Thoracic aorta (tissue), 2 donors: ENCODE measurements at regions not wholly inside any gene's neighbourhood (a gene's known extent, or its start where the extent isn't known, plus 50 kb on each side); places are given as distances from the start of the nearest gene placed in this dataset.

Experiments used
- ATAC-seq: fragments of 150-250 bp; one replicate; pipeline ENCODE4 v1.8.0; 2017; ENCODE audit warnings: low read depth; ENCODE audit not compliant: insufficient number of reproducible peaks, low FRiP score
- DNase-seq: peaks from one replicate; pipeline ENCODE4 v3.0.0-alpha.2; 2020; ENCODE audit warnings: low spot score
- H3K27ac ChIP-seq, 2 donors: fragments of 200-600 bp; sonication (generic); 1 replicate in 1 of 2; 2 replicates in 1 of 2; pipeline ENCODE4 v1.5.1; 2016; ENCODE audit warnings: mild to moderate bottlenecking in 2 of 2, moderate library complexity in 2 of 2
- H3K27me3 ChIP-seq: fragments of 200-600 bp; sonication (generic); replicated peaks from 2 replicates; pipeline ENCODE4 v1.6.0; 2016; ENCODE audit warnings: mild to moderate bottlenecking; ENCODE audit not compliant: insufficient read depth
- H3K36me3 ChIP-seq: fragments of 200-600 bp; sonication (generic); one replicate; pipeline ENCODE4 v1.5.1; 2016
- H3K4me1 ChIP-seq, 2 donors: fragments of 200-600 bp; sonication (generic); 1 replicate in 1 of 2; 2 replicates in 1 of 2; pipeline versions ENCODE4 v1.5.1 to v1.6.0; 2016; ENCODE audit warnings: low read depth in 2 of 2, mild to moderate bottlenecking in 1 of 2; ENCODE audit not compliant: control insufficient read depth in 1 of 2
- H3K4me3 ChIP-seq: fragments of 200-600 bp; sonication (generic); 2 replicates; pipeline ENCODE4 v1.5.1; 2016; ENCODE audit warnings: mild to moderate bottlenecking
- H3K9me3 ChIP-seq: fragments of 200-600 bp; sonication (generic); 2 replicates; pipeline ENCODE4 v1.5.1; 2016
- TF ChIP-seq, protein P1 (sequence below): fragments of 200-600 bp; sonication (generic); IDR thresholded peaks from one replicate; pipeline ENCODE4 v1.5.1; 2019; ENCODE audit warnings: antibody characterized with exemption

DNA sequence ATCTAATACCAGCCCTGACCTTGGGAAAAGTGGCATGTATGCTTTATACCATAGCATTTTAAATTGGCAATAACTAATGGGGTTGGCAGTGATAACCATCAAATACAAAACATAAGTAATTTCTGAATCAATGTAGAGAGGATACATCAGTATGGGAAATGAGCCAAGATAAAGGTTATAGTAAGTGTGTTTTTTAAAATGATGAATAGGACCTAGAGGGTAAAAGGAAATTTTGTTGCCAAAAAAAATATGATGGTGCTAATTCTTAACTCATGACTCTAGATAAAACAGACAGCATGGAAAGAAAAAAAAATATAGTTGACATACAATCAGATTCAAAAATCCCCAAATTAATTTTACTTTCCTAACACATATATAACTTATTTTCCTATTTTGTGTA, 75.4 kb upstream of the ROBO1 start:
- DNase-seq (no peak), ATAC-seq (no peak)
- Histone ChIP-seq H3K9me3 (no peaks in the 10 kb centered on the region), H3K4me3 (no peak overlapping the region), H3K27me3 (no peaks in the 10 kb centered on the region), H3K27ac (no peak overlapping the region), H3K36me3 (no peaks in the 10 kb centered on the region), H3K4me1 (no peaks in the 10 kb centered on the region)
- TF ChIP-seq, protein P1, sequence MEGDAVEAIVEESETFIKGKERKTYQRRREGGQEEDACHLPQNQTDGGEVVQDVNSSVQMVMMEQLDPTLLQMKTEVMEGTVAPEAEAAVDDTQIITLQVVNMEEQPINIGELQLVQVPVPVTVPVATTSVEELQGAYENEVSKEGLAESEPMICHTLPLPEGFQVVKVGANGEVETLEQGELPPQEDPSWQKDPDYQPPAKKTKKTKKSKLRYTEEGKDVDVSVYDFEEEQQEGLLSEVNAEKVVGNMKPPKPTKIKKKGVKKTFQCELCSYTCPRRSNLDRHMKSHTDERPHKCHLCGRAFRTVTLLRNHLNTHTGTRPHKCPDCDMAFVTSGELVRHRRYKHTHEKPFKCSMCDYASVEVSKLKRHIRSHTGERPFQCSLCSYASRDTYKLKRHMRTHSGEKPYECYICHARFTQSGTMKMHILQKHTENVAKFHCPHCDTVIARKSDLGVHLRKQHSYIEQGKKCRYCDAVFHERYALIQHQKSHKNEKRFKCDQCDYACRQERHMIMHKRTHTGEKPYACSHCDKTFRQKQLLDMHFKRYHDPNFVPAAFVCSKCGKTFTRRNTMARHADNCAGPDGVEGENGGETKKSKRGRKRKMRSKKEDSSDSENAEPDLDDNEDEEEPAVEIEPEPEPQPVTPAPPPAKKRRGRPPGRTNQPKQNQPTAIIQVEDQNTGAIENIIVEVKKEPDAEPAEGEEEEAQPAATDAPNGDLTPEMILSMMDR = no peak

DNA sequence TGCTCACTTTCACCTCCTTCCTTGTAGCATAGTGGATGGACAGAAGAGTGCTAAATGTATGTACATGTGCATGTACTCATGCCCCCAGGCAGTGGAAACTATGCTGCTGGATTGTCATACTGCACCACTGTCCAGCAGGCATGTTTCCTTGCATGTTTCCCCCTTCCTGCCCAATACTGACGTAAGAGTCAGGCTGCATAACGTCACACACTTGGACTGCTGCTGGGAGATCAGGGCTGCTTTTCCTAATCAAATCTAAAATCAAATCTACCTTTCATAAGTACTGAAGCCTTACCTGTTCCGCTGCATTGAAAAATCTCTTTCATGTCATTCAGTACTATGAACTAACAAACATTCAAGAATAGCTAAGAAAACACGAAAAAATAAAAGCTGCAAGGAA, 67.9 kb upstream of the ROBO1 start:
- TF ChIP-seq, protein P1 = no peak
- Histone ChIP-seq H3K36me3 (no peaks in the 10 kb centered on the region), H3K27me3 (no peaks in the 10 kb centered on the region), H3K9me3 (no peaks in the 10 kb centered on the region), H3K4me1 (no peaks in the 10 kb centered on the region), H3K4me3 (no peak overlapping the region), H3K27ac (no peak overlapping the region)
- DNase-seq = no peak
- no peak for ATAC-seq

- no peak for ATAC-seq
- Histone ChIP-seq H3K27me3 (no peaks in the 10 kb centered on the region), H3K9me3 (no peaks in the 10 kb centered on the region), H3K4me3 (no peak overlapping the region), H3K4me1 (no peaks in the 10 kb centered on the region), H3K36me3 (no peaks in the 10 kb centered on the region), H3K27ac (no peak overlapping the region)
- DNase-seq = no peak
- TF ChIP-seq, protein P1 = no peak
Measured at GRCh38 chr3:79824166-79824565, 56.4 kb upstream of the ROBO1 start.

DNA sequence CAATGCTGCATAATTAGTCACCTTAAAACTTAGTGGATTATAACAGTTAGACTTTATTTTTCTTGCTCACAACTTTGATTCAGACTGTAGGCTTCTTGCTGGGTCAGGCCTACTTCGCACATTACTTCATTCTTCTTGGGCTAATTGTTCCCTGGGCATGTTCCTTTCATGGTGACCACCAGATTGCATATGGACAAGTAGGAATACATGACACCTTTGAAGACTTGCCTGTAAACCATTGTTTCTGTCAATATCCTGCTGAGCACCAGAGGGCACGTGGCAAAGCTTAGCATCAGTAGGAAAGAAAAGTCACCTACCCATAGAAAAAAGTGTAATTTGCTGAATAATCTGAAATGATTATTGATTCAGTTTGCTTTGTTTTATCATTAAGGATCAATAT, 54.3 kb upstream of the ROBO1 start:
- no peak for ATAC-seq
- TF ChIP-seq, protein P1 = no peak

DNA sequence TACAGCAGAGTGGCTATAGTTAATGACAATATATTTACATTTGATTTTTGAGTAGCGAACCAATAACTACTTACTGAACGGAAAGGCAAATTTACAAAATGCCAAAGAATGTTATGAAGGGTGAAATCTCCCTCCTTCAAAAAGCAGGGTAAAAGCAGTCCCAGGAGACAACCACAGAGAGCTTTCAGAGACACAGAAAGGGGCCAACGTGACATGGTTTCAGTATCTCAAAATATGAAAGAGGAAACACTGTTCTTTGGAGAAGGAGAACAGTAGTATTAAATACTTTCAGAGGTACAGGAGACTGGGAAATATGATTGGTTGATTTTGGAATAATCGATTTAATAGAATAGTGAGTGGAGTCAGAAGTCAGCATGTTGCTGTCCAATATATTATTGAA, 52.3 kb upstream of the ROBO1 start:
- peaks cover 5% of the 10 kb centered on the region for H3K9me3 ChIP-seq
- no peaks in the 10 kb centered on the region for H3K36me3 ChIP-seq
- no peak overlapping the region for H3K4me3 ChIP-seq
- no peak overlapping the region for H3K27ac ChIP-seq
- ATAC-seq = no peak
- TF ChIP-seq, protein P1 = no peak
- DNase-seq = no peak
- no peaks in the 10 kb centered on the region for H3K4me1 ChIP-seq
- no peaks in the 10 kb centered on the region for H3K27me3 ChIP-seq

More for the DNA sequence above, 54.3 kb upstream of the ROBO1 start:
- Histone ChIP-seq H3K4me3 (no peak overlapping the region), H3K4me1 (no peaks in the 10 kb centered on the region), H3K9me3 (peaks cover 3% of the 10 kb centered on the region), H3K27me3 (no peaks in the 10 kb centered on the region), H3K36me3 (no peaks in the 10 kb centered on the region), H3K27ac (no peak overlapping the region)
- no peak for DNase-seq
